HFFc6 (cell line): ENCODE measurements at regions not wholly inside any gene's neighbourhood (a gene's known extent, or its start where the extent isn't known, plus 50 kb on each side); places are given as distances from the start of the nearest gene placed in this dataset.
A peak's percentile ranks its signal among the peaks of the same experiment; 100 is the strongest.

Experiments
- DNase-seq: peaks from one replicate; pipeline ENCODE4 v3.0.0-alpha.2; 2018
- H3K27ac Mint-ChIP-seq: 2 replicates; pipeline ENCODE4 v1.8.0; 2020; ENCODE audit warnings: mild to moderate bottlenecking, mixed read lengths
- H3K27me3 Mint-ChIP-seq: 2 replicates; pipeline ENCODE4 v1.8.0; 2021; ENCODE audit warnings: mild to moderate bottlenecking, moderate library complexity, mixed read lengths; ENCODE audit not compliant: insufficient read depth
- H3K36me3 Mint-ChIP-seq: 2 replicates; pipeline ENCODE4 v1.8.0; 2021; ENCODE audit warnings: low read depth, mixed read lengths
- H3K4me1 Mint-ChIP-seq: 2 replicates; pipeline ENCODE4 v1.8.0; 2020; ENCODE audit warnings: low read depth, mixed read lengths
- H3K4me3 Mint-ChIP-seq: 2 replicates; pipeline ENCODE4 v1.8.0; 2020; ENCODE audit warnings: mild to moderate bottlenecking, moderate library complexity, mixed read lengths
- H3K9me3 Mint-ChIP-seq: 2 replicates; pipeline ENCODE4 v1.8.0; 2020; ENCODE audit warnings: mild to moderate bottlenecking, mixed read lengths
- CTCF ChIP-seq: fragments of 200-600 bp; sonication (generic); IDR thresholded peaks from 2 replicates; pipeline ENCODE4 v1.5.0; 2021; ENCODE audit warnings: antibody characterized with exemption, mild to moderate bottlenecking

DNA sequence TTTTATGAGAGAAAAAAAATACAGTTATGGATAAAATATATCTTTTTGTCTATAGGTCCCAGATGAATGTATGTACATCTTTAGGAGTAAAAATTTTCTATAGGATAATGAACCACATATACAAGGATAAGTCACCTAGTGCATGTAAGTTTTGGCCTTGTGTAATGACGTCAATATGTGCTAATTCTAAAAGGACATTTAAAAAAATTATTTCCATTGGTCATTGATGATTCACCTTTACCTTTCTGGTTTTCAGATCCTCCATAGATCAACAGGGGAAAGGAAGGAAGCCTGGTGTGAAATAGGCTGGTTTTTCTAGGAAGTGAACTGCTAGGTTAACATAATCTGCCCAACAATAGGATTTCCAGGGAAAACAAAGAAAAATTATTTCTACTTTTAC lies 684.3 kb upstream of the SOX9 start:
- Mint-ChIP-seq H3K36me3 (peaks cover 8% of the 10 kb centered on the region; the same call in 1 of the 2 replicates), H3K4me3 (no peak overlapping the region), H3K27me3 (no peaks in the 10 kb centered on the region; the same call in 1 of the 2 replicates), H3K4me1 (peaks cover 78% of the 10 kb centered on the region), H3K27ac (no peak overlapping the region), H3K9me3 (no peaks in the 10 kb centered on the region)
- no peak for TF ChIP-seq CTCF
- no peak for DNase-seq

DNA sequence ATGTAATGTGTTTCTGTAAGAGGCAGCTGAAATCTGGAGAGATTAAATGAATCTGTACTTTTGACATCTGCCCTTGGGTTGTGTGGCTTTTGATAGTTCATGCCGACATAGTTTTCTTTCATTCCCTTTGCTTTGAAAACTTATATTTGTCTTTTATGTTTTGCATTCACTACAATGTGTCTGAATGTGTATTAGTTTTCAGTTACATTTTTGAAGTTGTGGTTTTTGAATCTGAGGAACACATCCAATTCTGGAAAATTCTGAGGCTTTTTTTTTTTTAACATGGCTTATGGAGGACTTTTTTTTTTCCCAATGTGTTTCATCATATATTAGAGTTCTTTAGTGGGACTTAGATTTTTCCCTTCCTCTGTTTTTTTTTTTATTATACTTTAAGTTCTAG lies 683.7 kb upstream of the SOX9 start:
- Mint-ChIP-seq H3K4me1 (peaks cover 78% of the 10 kb centered on the region), H3K27ac (no peak overlapping the region)

GRCh38 chr17:71438631-71439146 lies 682.1 kb upstream of the SOX9 start:
- Mint-ChIP-seq H3K4me3 (peak overlapping the region; percentile 62), H3K27ac (peak overlapping the region; percentile 85), H3K4me1 (peaks cover 69% of the 10 kb centered on the region), H3K27me3 (no peaks in the 10 kb centered on the region; the same call in 1 of the 2 replicates), H3K9me3 (no peaks in the 10 kb centered on the region), H3K36me3 (peaks cover 8% of the 10 kb centered on the region; the same call in 1 of the 2 replicates)
- peak; percentile 32; the same call in 1 of the 2 replicates for TF ChIP-seq CTCF
- DNase-seq = peak; percentile 96

More for the DNA sequence above, 683.7 kb upstream of the SOX9 start:
- Mint-ChIP-seq H3K27me3 (no peaks in the 10 kb centered on the region; the same call in 1 of the 2 replicates), H3K4me3 (no peak overlapping the region), H3K9me3 (no peaks in the 10 kb centered on the region), H3K36me3 (peaks cover 8% of the 10 kb centered on the region; the same call in 1 of the 2 replicates)
- no peak for DNase-seq
- TF ChIP-seq CTCF = no peak

- peaks cover 75% of the 10 kb centered on the region for H3K4me1 Mint-ChIP-seq
- H3K27me3 Mint-ChIP-seq = no peaks in the 10 kb centered on the region; the same call in 1 of the 2 replicates
- H3K4me3 Mint-ChIP-seq = peak overlapping the region; percentile 42
- peak overlapping the region; percentile 87 for H3K27ac Mint-ChIP-seq
- H3K36me3 Mint-ChIP-seq = peaks cover 8% of the 10 kb centered on the region; the same call in 1 of the 2 replicates
- no peak for DNase-seq
- H3K9me3 Mint-ChIP-seq = no peaks in the 10 kb centered on the region
- TF ChIP-seq CTCF = no peak
Measured at GRCh38 chr17:71440513-71440912, 680.3 kb upstream of the SOX9 start.

DNA sequence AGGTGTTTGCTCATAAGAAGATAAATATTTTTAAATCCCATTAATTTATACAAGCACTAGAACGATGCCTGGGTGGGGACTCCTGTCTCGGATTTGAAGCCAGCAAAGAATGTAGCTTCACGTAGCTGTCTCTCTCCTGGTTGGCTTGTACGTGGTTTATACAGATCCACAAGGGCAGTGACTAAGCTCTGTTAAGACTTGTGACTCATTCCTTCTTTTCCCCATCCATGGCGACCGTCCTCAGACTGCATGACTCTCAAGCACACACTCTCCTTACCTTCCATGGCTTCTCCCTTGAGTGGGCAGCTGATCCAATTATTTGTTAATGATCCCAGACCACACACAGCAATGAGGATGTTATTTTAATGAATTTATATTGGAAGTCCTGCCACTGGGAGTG lies 679.7 kb upstream of the SOX9 start:
- peaks cover 70% of the 10 kb centered on the region for H3K4me1 Mint-ChIP-seq
- no peaks in the 10 kb centered on the region; the same call in 1 of the 2 replicates for H3K27me3 Mint-ChIP-seq
- H3K4me3 Mint-ChIP-seq = peak overlapping the region; percentile 42
- H3K9me3 Mint-ChIP-seq = no peaks in the 10 kb centered on the region
- peaks cover 8% of the 10 kb centered on the region; the same call in 1 of the 2 replicates for H3K36me3 Mint-ChIP-seq
- no peak for TF ChIP-seq CTCF
- peak; percentile 91 for DNase-seq
- H3K27ac Mint-ChIP-seq = peak overlapping the region; percentile 87
